HCT116 (cell line): ENCODE measurements at regions not wholly inside any gene's neighbourhood (a gene's known extent, or its start where the extent isn't known, plus 50 kb on each side); places are given as distances from the start of the nearest gene placed in this dataset.

ENCODE experiments used
- ATAC-seq: fragments of 200-7000 bp; cut with Tn5 transposase; 2 replicates; pipeline ENCODE4 v1.9.1; 2020; ENCODE audit warnings: mild to moderate bottlenecking, moderate library complexity
- BruUV-seq: library from RNA; stranded (reverse); fragments of 400-500 nt; replicated peaks from 2 replicates; lab custom pipeline; 2021; lab: Mats Ljungman, UMichigan
- CTCF ChIA-PET: fragments of 300-600 bp; sonication (Branson Sonifier 250); formaldehyde crosslinking; loops from one replicate; lab custom pipeline; 2021; ENCODE audit warnings: antibody characterized with exemption; lab: Charles Lee
- POLR2A ChIA-PET: fragments of 300-600, 350-600 bp; sonication (Branson Sonifier 250); formaldehyde crosslinking; loops from one replicate; lab custom pipeline; 2021; ENCODE audit warnings: antibody characterized with exemption; lab: Charles Lee
- RAD21 ChIA-PET, 2 experiments: fragments of 300-600 bp; sonication (Branson Sonifier 250); formaldehyde crosslinking; loops; one replicate each; lab custom pipeline; 2023; ENCODE audit warnings: low total read pairs in 2 of 2; ENCODE audit not compliant: uncharacterized antibody in 2 of 2, unreplicated experiment in 2 of 2, low non-redundant PET in 1 of 2; lab: Charles Lee
- DNase-seq: peaks from one replicate; pipeline ENCODE4 v3.0.0-alpha.2; 2010; ENCODE audit warnings: low read depth, low spot score
- H2AFZ ChIP-seq: fragments of 200-600 bp; shearing (Covaris generic), sonication (generic); 2 replicates; pipeline ENCODE4 v1.6.1; 2017; ENCODE audit warnings: low read depth, mixed run types, mixed read lengths, antibody characterized with exemption, low read length; ENCODE audit not compliant: poor library complexity, severe bottlenecking
- H3K27ac ChIP-seq: 2 replicates; pipeline ENCODE4 v1.5.1; 2012; ENCODE audit warnings: low read depth, low read length
- H3K27me3 ChIP-seq: fragments of 200-600 bp; sonication (generic); 2 replicates; pipeline ENCODE4 v1.6.1; 2016; ENCODE audit warnings: mixed run types, low read length, mixed read lengths; ENCODE audit not compliant: insufficient read depth
- H3K36me3 ChIP-seq, 2 experiments: fragments of 200-500 bp in 1 of 2; fragments of 200-600 bp in 1 of 2; sonication (Bioruptor generic) in 1 of 2; sonication (generic) in 1 of 2; 2 replicates each; pipeline versions ENCODE4 v1.5.1 to v1.6.1; 2014 to 2016; ENCODE audit warnings: low read length in 2 of 2, inconsistent platforms in 1 of 2, mixed read lengths in 1 of 2, mixed run types in 1 of 2; ENCODE audit not compliant: insufficient read depth in 2 of 2, control insufficient read depth in 1 of 2
- H3K4me1 ChIP-seq, 2 experiments: fragments of 200-600 bp in 1 of 2; sonication (generic) in 1 of 2; 2 replicates each; pipeline versions ENCODE4 v1.5.1 to v1.6.1; 2012 to 2017; ENCODE audit warnings: low read length in 2 of 2, inconsistent platforms in 1 of 2, mild to moderate bottlenecking in 1 of 2, mixed read lengths in 1 of 2, mixed run types in 1 of 2, moderate library complexity in 1 of 2; ENCODE audit not compliant: insufficient read depth in 2 of 2, control insufficient read depth in 1 of 2
- H3K4me2 ChIP-seq: fragments of 200-600 bp; sonication (generic); 2 replicates; pipeline ENCODE4 v1.6.1; 2017; ENCODE audit warnings: mixed run types, low read length, mixed read lengths
- H3K4me3 ChIP-seq, 2 experiments: fragments of 200-600 bp in 1 of 2; sonication (generic) in 1 of 2; replicated peaks in 1 of 2; 2 replicates each; pipeline ENCODE4 v1.5.1; 2011 to 2016; ENCODE audit warnings: low read length in 2 of 2, control low read depth in 1 of 2, low read depth in 1 of 2, mild to moderate bottlenecking in 1 of 2, mixed read lengths in 1 of 2, mixed run types in 1 of 2
- H3K79me2 ChIP-seq: fragments of 200-600 bp; sonication (generic); 2 replicates; pipeline ENCODE4 v1.6.1; 2017; ENCODE audit warnings: mild to moderate bottlenecking, mixed run types, low read length, moderate library complexity, mixed read lengths; ENCODE audit not compliant: insufficient read depth
- H3K9ac ChIP-seq: fragments of 200-600 bp; sonication (generic); 2 replicates; pipeline ENCODE4 v1.6.1; 2016; ENCODE audit warnings: low read length, mixed read lengths
- H3K9me2 ChIP-seq: fragments of 200-600 bp; sonication (generic), shearing (Covaris generic); 2 replicates; pipeline ENCODE4 v1.6.1; 2017; ENCODE audit warnings: mixed run types, mild to moderate bottlenecking, moderate library complexity; ENCODE audit not compliant: insufficient read depth
- H3K9me3 ChIP-seq, 2 experiments: fragments of 200-500 bp in 1 of 2; fragments of 200-600 bp in 1 of 2; sonication (Bioruptor generic) in 1 of 2; sonication (generic) in 1 of 2; 2 replicates each; pipeline ENCODE4 v1.6.1; 2014 to 2017; ENCODE audit warnings: low read length in 2 of 2, mixed read lengths in 2 of 2, inconsistent platforms in 1 of 2, low read depth in 1 of 2, mild to moderate bottlenecking in 1 of 2, mixed run types in 1 of 2, moderate library complexity in 1 of 2; ENCODE audit not compliant: control insufficient read depth in 1 of 2, insufficient read depth in 1 of 2
- H4K20me1 ChIP-seq: fragments of 200-600 bp; sonication (generic), shearing (Covaris generic); 2 replicates; pipeline ENCODE4 v1.6.1; 2017; ENCODE audit warnings: mixed run types, mild to moderate bottlenecking, moderate library complexity; ENCODE audit not compliant: insufficient read depth
- EGR1 ChIP-seq: IDR thresholded peaks from 2 replicates; pipeline ENCODE4 v1.6.1; 2012; ENCODE audit warnings: low read depth
- EZH2 ChIP-seq: fragments of 200-600 bp; sonication (generic); IDR thresholded peaks from 2 replicates; pipeline ENCODE4 v1.6.1; 2017; ENCODE audit warnings: antibody characterized with exemption, mixed run types
- EZH2phosphoT487 ChIP-seq: fragments of 200-600 bp; IDR thresholded peaks from 2 replicates; pipeline ENCODE4 v1.6.1; 2018; ENCODE audit warnings: antibody characterized with exemption, borderline replicate concordance
- FOSL1 ChIP-seq: IDR thresholded peaks from 2 replicates; pipeline ENCODE4 v1.6.1; 2012; ENCODE audit warnings: low read depth
- RAD21 ChIP-seq: IDR thresholded peaks from 2 replicates; pipeline ENCODE4 v1.6.1; 2012; ENCODE audit warnings: low read depth, mild to moderate bottlenecking
- SP1 ChIP-seq: IDR thresholded peaks from 2 replicates; pipeline ENCODE4 v1.6.1; 2012; ENCODE audit warnings: low read depth
- SRF ChIP-seq: IDR thresholded peaks from 2 replicates; pipeline ENCODE4 v1.6.1; 2012; ENCODE audit warnings: low read depth
- YY1 ChIP-seq: IDR thresholded peaks from 2 replicates; pipeline ENCODE4 v1.6.1; 2011; ENCODE audit warnings: low read length, low read depth, moderate library complexity, mild to moderate bottlenecking; ENCODE audit not compliant: insufficient replicate concordance; ENCODE audit errors: extremely low read depth
- ZFX ChIP-seq: fragments of 450-650 bp; IDR thresholded peaks from 2 replicates; pipeline ENCODE4 v1.6.1; 2017
- intact Hi-C: fragments of 100-400 bp; cut with micrococcal nuclease; formaldehyde crosslinking; loops from 2 replicates; pipeline ENCODE4 v1.10.0; 2022
- TF ChIP-seq, protein P1 (sequence below), 3 experiments: fragments of 200-600 bp in 1 of 3; sonication (generic) in 1 of 3; IDR thresholded peaks in 2 of 3; conservative IDR thresholded peaks in 1 of 3; 2 replicates each; pipeline ENCODE4 v1.5.1; 2012 to 2017; ENCODE audit warnings: low read depth in 2 of 3, low read length in 2 of 3, antibody characterized with exemption in 1 of 3, borderline replicate concordance in 1 of 3, control low read depth in 1 of 3, mild to moderate bottlenecking in 1 of 3, mixed read lengths in 1 of 3, mixed run types in 1 of 3, moderate library complexity in 1 of 3; ENCODE audit not compliant: insufficient read depth in 1 of 3

DNA sequence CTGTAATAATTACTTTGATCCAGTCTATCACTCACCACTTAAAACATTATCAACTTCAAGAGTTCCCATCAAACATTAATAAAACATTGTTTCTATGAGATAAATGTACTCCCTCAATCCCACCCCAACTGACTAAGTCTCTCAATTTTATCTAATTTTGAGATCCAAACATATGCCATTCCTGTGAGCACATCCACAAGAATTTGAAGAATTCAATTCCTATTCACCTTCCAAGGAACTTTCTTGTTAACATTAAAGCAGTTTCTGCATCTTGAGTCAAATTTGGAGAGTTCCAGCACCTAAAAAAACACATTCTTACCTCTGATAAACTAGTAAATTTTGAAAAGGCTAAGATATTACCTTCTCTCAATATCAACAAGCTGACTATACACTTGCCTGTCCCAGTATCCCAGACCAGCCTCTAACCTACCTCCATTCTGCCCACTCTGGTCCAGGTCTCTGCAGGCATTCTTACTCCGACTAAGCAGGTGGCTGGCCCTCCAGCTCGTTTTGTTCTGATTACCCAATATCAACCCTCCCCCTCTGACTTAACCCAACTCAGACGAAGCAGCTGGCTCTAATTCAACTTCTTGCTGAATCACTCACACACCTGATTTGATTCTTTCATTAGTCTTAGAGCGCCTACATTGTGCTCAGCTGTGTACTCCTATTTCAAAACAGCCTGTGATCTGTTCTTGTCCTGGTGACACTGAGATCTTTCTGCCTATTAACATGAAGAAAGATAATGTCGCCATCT is 275.2 kb downstream of the IPMK start:
- Histone ChIP-seq H3K9ac (no peak overlapping the region), H4K20me1 (no peaks in the 10 kb centered on the region), H3K4me2 (no peak overlapping the region), H3K4me1 (no peaks in the 10 kb centered on the region), H3K79me2 (no peaks in the 10 kb centered on the region), H3K36me3 (no peaks in the 10 kb centered on the region), H3K4me3 (no peak overlapping the region), H3K27me3 (no peaks in the 10 kb centered on the region), H3K9me3 (no peaks in the 10 kb centered on the region), H3K9me2 (no peaks in the 10 kb centered on the region), H2AFZ (no peak overlapping the region), H3K27ac (no peak overlapping the region)
- TF ChIP-seq SRF (no peak), FOSL1 (no peak), YY1 (no peak), EZH2phosphoT487 (no peak), SP1 (no peak), ZFX (no peak), EGR1 (no peak)
- BruUV-seq: no TSS peak
- ChIA-PET RAD21 (no interaction called here), POLR2A (no interaction called here), CTCF (no interaction called here)
- intact Hi-C loops: no loop called here
- DNase-seq (no peak), ATAC-seq (no peak)

DNA sequence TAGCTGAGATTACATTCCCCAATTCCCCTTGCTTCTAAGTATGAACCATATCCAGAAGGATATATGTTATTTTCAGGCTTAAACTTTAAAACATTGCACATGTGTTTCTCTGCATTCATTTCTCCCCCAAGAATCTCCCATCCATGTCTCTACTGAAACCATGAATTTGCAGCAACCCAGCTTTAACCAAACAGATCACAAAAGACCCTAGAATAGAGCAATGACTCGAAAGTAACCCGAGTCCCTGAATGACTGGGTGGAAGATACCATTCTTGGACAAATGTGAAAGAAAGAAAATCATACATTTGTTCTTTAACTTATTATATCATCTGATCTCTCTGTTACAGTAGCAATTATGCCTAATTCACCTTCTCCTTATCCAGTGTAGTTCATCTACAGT is 278.7 kb downstream of the IPMK start:
- no peak for ATAC-seq
- Histone ChIP-seq H3K9me2 (no peaks in the 10 kb centered on the region), H3K4me3 (no peak overlapping the region), H3K4me1 (no peaks in the 10 kb centered on the region), H2AFZ (no peak overlapping the region), H3K27me3 (no peaks in the 10 kb centered on the region), H3K79me2 (no peaks in the 10 kb centered on the region), H3K9ac (no peak overlapping the region), H3K9me3 (no peaks in the 10 kb centered on the region), H3K36me3 (no peaks in the 10 kb centered on the region), H3K4me2 (no peak overlapping the region), H4K20me1 (no peaks in the 10 kb centered on the region), H3K27ac (no peak overlapping the region)
- DNase-seq: no peak
- intact Hi-C loops: no loop called here
- POLR2A ChIA-PET: no interaction called here
- no TSS peak for BruUV-seq
- CTCF ChIA-PET: no interaction called here
- RAD21 ChIA-PET: no interaction called here
- TF ChIP-seq, protein P1, sequence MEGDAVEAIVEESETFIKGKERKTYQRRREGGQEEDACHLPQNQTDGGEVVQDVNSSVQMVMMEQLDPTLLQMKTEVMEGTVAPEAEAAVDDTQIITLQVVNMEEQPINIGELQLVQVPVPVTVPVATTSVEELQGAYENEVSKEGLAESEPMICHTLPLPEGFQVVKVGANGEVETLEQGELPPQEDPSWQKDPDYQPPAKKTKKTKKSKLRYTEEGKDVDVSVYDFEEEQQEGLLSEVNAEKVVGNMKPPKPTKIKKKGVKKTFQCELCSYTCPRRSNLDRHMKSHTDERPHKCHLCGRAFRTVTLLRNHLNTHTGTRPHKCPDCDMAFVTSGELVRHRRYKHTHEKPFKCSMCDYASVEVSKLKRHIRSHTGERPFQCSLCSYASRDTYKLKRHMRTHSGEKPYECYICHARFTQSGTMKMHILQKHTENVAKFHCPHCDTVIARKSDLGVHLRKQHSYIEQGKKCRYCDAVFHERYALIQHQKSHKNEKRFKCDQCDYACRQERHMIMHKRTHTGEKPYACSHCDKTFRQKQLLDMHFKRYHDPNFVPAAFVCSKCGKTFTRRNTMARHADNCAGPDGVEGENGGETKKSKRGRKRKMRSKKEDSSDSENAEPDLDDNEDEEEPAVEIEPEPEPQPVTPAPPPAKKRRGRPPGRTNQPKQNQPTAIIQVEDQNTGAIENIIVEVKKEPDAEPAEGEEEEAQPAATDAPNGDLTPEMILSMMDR (IDR thresholded peaks at IDR 0.05 in 2 of 3, conservative IDR thresholded peaks at IDR 0.05 in 1 of 3; ENCODE audit: borderline replicate concordance in 1 of 3, insufficient read depth in 1 of 3, low read depth in 2 of 3, low read length in 2 of 3): no peak
- no peak for TF ChIP-seq EZH2
- no peak for TF ChIP-seq RAD21
